Neural progenitor cell (in vitro differentiated cells): ENCODE measurements at regions not wholly inside any gene's neighbourhood (a gene's known extent, or its start where the extent isn't known, plus 50 kb on each side); places are given as distances from the start of the nearest gene placed in this dataset.

Experiments
- DNase-seq: peaks from one replicate; pipeline ENCODE4 v3.0.0-alpha.2; 2016; ENCODE audit warnings: low spot score
- H2AFZ ChIP-seq: fragments of 200-600 bp; sonication (generic); replicated peaks from 2 replicates; pipeline ENCODE4 v1.6.1; 2016; ENCODE audit warnings: antibody characterized with exemption
- H3F3A ChIP-seq: fragments of 200-600 bp; sonication (generic); 2 replicates; pipeline ENCODE4 v1.6.1; 2016; ENCODE audit warnings: antibody characterized with exemption, low read depth
- H3K27ac ChIP-seq: fragments of 200-600 bp; sonication (generic); 2 replicates; pipeline ENCODE4 v1.5.1; 2016; ENCODE audit warnings: mild to moderate bottlenecking
- H3K27me3 ChIP-seq: fragments of 200-600 bp; sonication (generic); 2 replicates; pipeline ENCODE4 v1.6.1; 2016; ENCODE audit warnings: mild to moderate bottlenecking, moderate library complexity
- H3K36me3 ChIP-seq: fragments of 200-600 bp; sonication (generic); 2 replicates; pipeline ENCODE4 v1.5.1; 2016
- H3K4me1 ChIP-seq: fragments of 200-600 bp; sonication (generic); 2 replicates; pipeline ENCODE4 v1.6.1; 2016; ENCODE audit warnings: mixed run types
- H3K4me2 ChIP-seq: fragments of 200-600 bp; sonication (generic); 2 replicates; pipeline ENCODE4 v1.6.1; 2016
- H3K4me3 ChIP-seq: fragments of 200-600 bp; sonication (generic); 2 replicates; pipeline ENCODE4 v1.5.1; 2016
- H3K79me2 ChIP-seq: fragments of 200-600 bp; sonication (generic); 2 replicates; pipeline ENCODE4 v1.6.1; 2016; ENCODE audit warnings: low read depth
- H3K9ac ChIP-seq: fragments of 200-600 bp; sonication (generic); 2 replicates; pipeline ENCODE4 v1.6.1; 2016
- H3K9me3 ChIP-seq: fragments of 200-600 bp; sonication (generic); 2 replicates; pipeline ENCODE4 v1.5.1; 2016; ENCODE audit warnings: low read depth
- H4K20me1 ChIP-seq: fragments of 200-600 bp; sonication (generic); 2 replicates; pipeline ENCODE4 v1.6.1; 2016; ENCODE audit warnings: low read depth
- H3K27ac Mint-ChIP-seq: 3 replicates; pipeline ENCODE4 v1.8.0; 2021; ENCODE audit warnings: mixed read lengths
- H3K27me3 Mint-ChIP-seq: 2 replicates; pipeline ENCODE4 v1.8.0; 2022; ENCODE audit warnings: low read depth, mild to moderate bottlenecking, inconsistent platforms, moderate library complexity, mixed read lengths; ENCODE audit not compliant: insufficient read depth
- H3K36me3 Mint-ChIP-seq: 3 replicates; pipeline ENCODE4 v1.8.0; 2021; ENCODE audit warnings: mixed read lengths
- H3K4me1 Mint-ChIP-seq: 3 replicates; pipeline ENCODE4 v1.8.0; 2021; ENCODE audit warnings: mixed read lengths
- H3K4me3 Mint-ChIP-seq: 3 replicates; pipeline ENCODE4 v1.8.0; 2021; ENCODE audit warnings: mild to moderate bottlenecking, moderate library complexity, mixed read lengths
- H3K9me3 Mint-ChIP-seq: 3 replicates; pipeline ENCODE4 v1.8.0; 2020; ENCODE audit warnings: mixed read lengths
- EZH2 ChIP-seq: fragments of 200-600 bp; sonication (generic); IDR thresholded peaks from 2 replicates; pipeline ENCODE4 v1.6.1; 2017; ENCODE audit warnings: antibody characterized with exemption, mild to moderate bottlenecking, moderate library complexity
- EZH2phosphoT487 ChIP-seq: fragments of 200-600 bp; sonication (generic); IDR thresholded peaks from 2 replicates; pipeline ENCODE4 v1.6.1; 2017; ENCODE audit warnings: antibody characterized with exemption
- TF ChIP-seq, protein P1 (sequence below): fragments of 200-600 bp; sonication (generic); IDR thresholded peaks from 2 replicates; pipeline ENCODE4 v1.5.1; 2017; ENCODE audit warnings: antibody characterized with exemption, mild to moderate bottlenecking

DNA sequence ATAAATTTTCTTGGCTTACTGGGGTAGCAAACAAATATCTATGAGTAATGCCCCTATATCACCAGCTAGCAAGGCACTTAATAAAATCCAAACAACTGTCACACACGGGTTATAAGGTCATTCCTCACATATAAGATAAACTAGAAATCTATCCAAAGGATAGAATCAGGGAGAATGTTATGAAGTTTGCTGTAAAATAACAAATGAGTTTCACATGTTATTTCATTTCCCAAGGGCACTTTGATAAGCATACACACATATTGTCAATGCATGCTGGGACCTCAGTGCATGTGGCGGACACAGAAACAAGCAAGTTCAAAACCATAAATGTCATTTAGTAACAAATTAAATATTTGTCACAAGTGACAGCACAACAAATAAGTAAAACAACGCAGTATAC, 429.4 kb downstream of the GXYLT1 start:
- H3K36me3 Mint-ChIP-seq: no peaks in the 10 kb centered on the region
- no peak for DNase-seq
- no peaks in the 10 kb centered on the region for H3K27me3 Mint-ChIP-seq

DNA sequence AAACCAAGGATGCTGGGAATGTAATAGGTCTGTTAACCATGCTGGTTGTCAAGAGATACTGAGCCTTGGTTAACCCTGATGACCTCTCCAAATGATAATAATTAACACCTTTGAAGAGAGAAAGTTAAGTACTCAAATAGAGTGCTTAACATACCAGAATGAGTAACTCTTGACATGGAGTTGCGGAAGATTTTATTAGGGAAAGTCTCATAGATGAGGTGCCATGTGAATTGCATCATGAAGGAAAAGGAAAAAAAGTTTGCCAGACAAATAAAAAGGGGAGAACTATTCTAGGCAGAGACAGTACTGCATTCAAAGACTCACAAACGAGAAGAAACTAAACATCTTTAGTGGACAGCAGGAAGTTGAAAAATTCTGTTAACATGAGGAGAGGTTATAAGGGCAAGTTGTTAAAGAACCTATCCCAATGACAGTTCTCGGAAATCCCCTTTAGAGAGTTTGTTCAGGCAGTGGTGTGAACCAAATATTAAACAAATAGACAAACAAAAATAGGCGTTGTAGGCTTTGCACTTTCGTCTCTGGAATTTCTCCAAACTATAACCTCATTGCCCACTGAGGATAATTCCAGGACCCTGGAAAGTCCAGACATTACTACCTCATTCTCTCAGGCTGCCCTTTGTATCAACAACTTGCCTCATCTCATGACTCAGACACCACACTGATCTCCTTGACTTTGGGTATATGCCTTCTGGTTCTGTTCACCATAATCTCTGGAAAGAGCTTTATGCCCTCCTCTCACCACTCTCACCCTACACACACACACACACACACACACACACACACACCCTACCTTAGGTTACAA, 435.0 kb downstream of the GXYLT1 start:
- Histone ChIP-seq H3K27me3 (no peaks in the 10 kb centered on the region), H3K36me3 (no peaks in the 10 kb centered on the region), H3K79me2 (no peaks in the 10 kb centered on the region), H3K4me1 (peaks cover 17% of the 10 kb centered on the region), H3K4me3 (no peak overlapping the region), H4K20me1 (no peaks in the 10 kb centered on the region), H3K9me3 (no peaks in the 10 kb centered on the region), H3K4me2 (no peak overlapping the region), H3K9ac (no peak overlapping the region), H3F3A (no peaks in the 10 kb centered on the region), H2AFZ (peak overlapping the region; percentile 6), H3K27ac (no peak overlapping the region)
- Mint-ChIP-seq H3K27me3 (peaks cover under 1% of the 10 kb centered on the region), H3K4me3 (no peak overlapping the region), H3K9me3 (no peaks in the 10 kb centered on the region), H3K4me1 (peaks cover 19% of the 10 kb centered on the region), H3K27ac (no peak overlapping the region), H3K36me3 (no peaks in the 10 kb centered on the region)
- TF ChIP-seq, protein P1, sequence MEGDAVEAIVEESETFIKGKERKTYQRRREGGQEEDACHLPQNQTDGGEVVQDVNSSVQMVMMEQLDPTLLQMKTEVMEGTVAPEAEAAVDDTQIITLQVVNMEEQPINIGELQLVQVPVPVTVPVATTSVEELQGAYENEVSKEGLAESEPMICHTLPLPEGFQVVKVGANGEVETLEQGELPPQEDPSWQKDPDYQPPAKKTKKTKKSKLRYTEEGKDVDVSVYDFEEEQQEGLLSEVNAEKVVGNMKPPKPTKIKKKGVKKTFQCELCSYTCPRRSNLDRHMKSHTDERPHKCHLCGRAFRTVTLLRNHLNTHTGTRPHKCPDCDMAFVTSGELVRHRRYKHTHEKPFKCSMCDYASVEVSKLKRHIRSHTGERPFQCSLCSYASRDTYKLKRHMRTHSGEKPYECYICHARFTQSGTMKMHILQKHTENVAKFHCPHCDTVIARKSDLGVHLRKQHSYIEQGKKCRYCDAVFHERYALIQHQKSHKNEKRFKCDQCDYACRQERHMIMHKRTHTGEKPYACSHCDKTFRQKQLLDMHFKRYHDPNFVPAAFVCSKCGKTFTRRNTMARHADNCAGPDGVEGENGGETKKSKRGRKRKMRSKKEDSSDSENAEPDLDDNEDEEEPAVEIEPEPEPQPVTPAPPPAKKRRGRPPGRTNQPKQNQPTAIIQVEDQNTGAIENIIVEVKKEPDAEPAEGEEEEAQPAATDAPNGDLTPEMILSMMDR: no peak
- TF ChIP-seq EZH2phosphoT487 (no peak), EZH2 (no peak)
- DNase-seq: no peak

More for the DNA sequence above, 429.4 kb downstream of the GXYLT1 start:
- TF ChIP-seq EZH2 (no peak), EZH2phosphoT487 (no peak)
- TF ChIP-seq, protein P1: no peak
- Histone ChIP-seq H3K36me3 (no peaks in the 10 kb centered on the region), H3K79me2 (no peaks in the 10 kb centered on the region), H3K4me1 (no peaks in the 10 kb centered on the region), H3K4me2 (no peak overlapping the region), H3K9ac (no peak overlapping the region), H3K4me3 (no peak overlapping the region), H3K27me3 (no peaks in the 10 kb centered on the region), H4K20me1 (no peaks in the 10 kb centered on the region), H2AFZ (no peak overlapping the region), H3K9me3 (no peaks in the 10 kb centered on the region), H3F3A (no peaks in the 10 kb centered on the region), H3K27ac (no peak overlapping the region)
- H3K4me1 Mint-ChIP-seq: peaks cover 18% of the 10 kb centered on the region
- H3K27ac Mint-ChIP-seq: no peak overlapping the region
- no peaks in the 10 kb centered on the region for H3K9me3 Mint-ChIP-seq
- no peak overlapping the region for H3K4me3 Mint-ChIP-seq

DNA sequence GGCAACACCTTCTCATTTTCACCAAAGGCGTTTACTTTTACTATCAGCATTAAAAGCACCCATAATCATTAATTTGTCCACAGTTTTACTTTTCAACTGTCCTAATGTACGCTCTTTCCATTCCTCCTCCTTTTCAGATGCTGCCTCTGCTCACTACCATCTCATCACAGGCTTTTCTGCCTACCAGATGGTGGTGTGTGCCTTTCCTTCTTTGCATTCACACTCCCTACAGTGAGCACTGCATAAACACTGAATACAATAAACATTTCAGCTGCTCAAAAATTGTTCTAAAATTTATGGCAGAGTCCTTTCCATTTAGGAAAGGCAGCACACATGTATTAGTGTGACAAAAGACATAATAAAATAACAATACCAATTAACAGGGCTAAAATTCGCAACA, 435.7 kb downstream of the GXYLT1 start:
- H3K4me3 Mint-ChIP-seq: no peak overlapping the region

More for the DNA sequence above, 435.7 kb downstream of the GXYLT1 start:
- Histone ChIP-seq H3K36me3 (no peaks in the 10 kb centered on the region), H2AFZ (peak overlapping the region; percentile 85), H3K9me3 (no peaks in the 10 kb centered on the region), H3K4me3 (no peak overlapping the region), H3F3A (no peaks in the 10 kb centered on the region), H3K4me1 (peaks cover 17% of the 10 kb centered on the region), H3K9ac (no peak overlapping the region), H4K20me1 (no peaks in the 10 kb centered on the region), H3K4me2 (peak overlapping the region; percentile 21), H3K79me2 (no peaks in the 10 kb centered on the region), H3K27ac (no peak overlapping the region), H3K27me3 (no peaks in the 10 kb centered on the region)
- TF ChIP-seq, protein P1: no peak
- TF ChIP-seq EZH2 (no peak), EZH2phosphoT487 (no peak)
- H3K36me3 Mint-ChIP-seq: no peaks in the 10 kb centered on the region
- no peaks in the 10 kb centered on the region for H3K9me3 Mint-ChIP-seq
- DNase-seq: no peak
- peaks cover 19% of the 10 kb centered on the region for H3K4me1 Mint-ChIP-seq
- no peak overlapping the region for H3K27ac Mint-ChIP-seq
- H3K27me3 Mint-ChIP-seq: peaks cover 2% of the 10 kb centered on the region
